ENCODE measurements at regions not wholly inside any gene's neighbourhood (a gene's known extent, or its start where the extent isn't known, plus 50 kb on each side); places are given as distances from the start of the nearest gene placed in this dataset.
"Not testable (repeated sequence)": the region's sequence is repeated elsewhere in the genome, so short reads cannot be mapped to it uniquely, and the experiment has no call there.

DNA sequence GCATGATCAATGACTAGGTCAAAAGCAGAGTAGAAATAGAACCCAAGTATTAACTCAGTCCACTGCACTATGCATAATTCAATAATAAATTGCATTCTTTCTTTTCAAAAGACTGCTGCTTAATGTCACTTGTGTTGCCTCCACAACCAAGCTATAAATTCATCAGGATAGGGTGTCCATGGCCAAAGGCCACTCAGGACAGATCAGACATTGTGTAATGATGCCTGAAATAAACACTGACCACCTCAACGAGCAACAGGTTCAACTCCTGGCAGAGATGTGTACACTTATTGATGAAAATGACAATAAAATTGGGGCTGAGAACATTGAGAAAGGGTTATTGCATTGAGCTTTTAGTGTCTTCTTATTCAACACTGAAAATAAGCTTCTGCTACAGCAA is 194.5 kb upstream of the SPOPL start:
- H3K27me3 ChIP-seq (ENCODE audit: insufficient read depth, low read length): no peaks in the 10 kb centered on the region
- H3K36me3 ChIP-seq (ENCODE audit: insufficient read depth, low read length): no peaks in the 10 kb centered on the region
- H3F3A ChIP-seq (ENCODE audit: insufficient read depth, low read length): no peaks in the 10 kb centered on the region
- H3K9me3 ChIP-seq (ENCODE audit: low read length): no peaks in the 10 kb centered on the region
- no peak overlapping the region for H3K4me3 ChIP-seq (ENCODE audit: low read depth, low read length, poor library complexity, severe bottlenecking)
- no peaks in the 10 kb centered on the region for H3K79me2 ChIP-seq (ENCODE audit: insufficient read depth, low read length)
- no peaks in the 10 kb centered on the region for H3K9me2 ChIP-seq (ENCODE audit: low read depth, low read length)
- H3K4me2 ChIP-seq (ENCODE audit: low read length): no peak overlapping the region
- H3K4me1 ChIP-seq (ENCODE audit: insufficient read depth, low read length, severe bottlenecking): no peaks in the 10 kb centered on the region
- H3K27ac ChIP-seq (ENCODE audit: low read depth, low read length, poor library complexity, severe bottlenecking): no peak overlapping the region
- H2AFZ ChIP-seq (ENCODE audit: low read length): no peak overlapping the region
- TF ChIP-seq, protein P1, sequence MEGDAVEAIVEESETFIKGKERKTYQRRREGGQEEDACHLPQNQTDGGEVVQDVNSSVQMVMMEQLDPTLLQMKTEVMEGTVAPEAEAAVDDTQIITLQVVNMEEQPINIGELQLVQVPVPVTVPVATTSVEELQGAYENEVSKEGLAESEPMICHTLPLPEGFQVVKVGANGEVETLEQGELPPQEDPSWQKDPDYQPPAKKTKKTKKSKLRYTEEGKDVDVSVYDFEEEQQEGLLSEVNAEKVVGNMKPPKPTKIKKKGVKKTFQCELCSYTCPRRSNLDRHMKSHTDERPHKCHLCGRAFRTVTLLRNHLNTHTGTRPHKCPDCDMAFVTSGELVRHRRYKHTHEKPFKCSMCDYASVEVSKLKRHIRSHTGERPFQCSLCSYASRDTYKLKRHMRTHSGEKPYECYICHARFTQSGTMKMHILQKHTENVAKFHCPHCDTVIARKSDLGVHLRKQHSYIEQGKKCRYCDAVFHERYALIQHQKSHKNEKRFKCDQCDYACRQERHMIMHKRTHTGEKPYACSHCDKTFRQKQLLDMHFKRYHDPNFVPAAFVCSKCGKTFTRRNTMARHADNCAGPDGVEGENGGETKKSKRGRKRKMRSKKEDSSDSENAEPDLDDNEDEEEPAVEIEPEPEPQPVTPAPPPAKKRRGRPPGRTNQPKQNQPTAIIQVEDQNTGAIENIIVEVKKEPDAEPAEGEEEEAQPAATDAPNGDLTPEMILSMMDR (IDR thresholded peaks at IDR 0.05; ENCODE audit: low read length): no peak
- no peak for TF ChIP-seq EZH2 (IDR thresholded peaks at IDR 0.05; ENCODE audit: borderline replicate concordance, low read length)
- H3K9ac ChIP-seq (ENCODE audit: low read length): no peak overlapping the region
- no peaks in the 10 kb centered on the region for H4K20me1 ChIP-seq (ENCODE audit: insufficient read depth, low read length)

- Histone ChIP-seq H3K4me1 (ENCODE audit: insufficient read depth, low read length, severe bottlenecking) (no peaks in the 10 kb centered on the region), H3K9ac (ENCODE audit: low read length) (no peak overlapping the region), H3K9me3 (ENCODE audit: low read length) (no peaks in the 10 kb centered on the region), H3K4me3 (ENCODE audit: low read depth, low read length, poor library complexity, severe bottlenecking) (no peak overlapping the region), H2AFZ (ENCODE audit: low read length) (no peak overlapping the region), H3K9me2 (ENCODE audit: low read depth, low read length) (no peaks in the 10 kb centered on the region), H3K27ac (ENCODE audit: low read depth, low read length, poor library complexity, severe bottlenecking) (no peak overlapping the region), H3K36me3 (ENCODE audit: insufficient read depth, low read length) (no peaks in the 10 kb centered on the region), H3K27me3 (ENCODE audit: insufficient read depth, low read length) (no peaks in the 10 kb centered on the region), H4K20me1 (ENCODE audit: insufficient read depth, low read length) (no peaks in the 10 kb centered on the region), H3K79me2 (ENCODE audit: insufficient read depth, low read length) (no peaks in the 10 kb centered on the region), H3F3A (ENCODE audit: insufficient read depth, low read length) (no peaks in the 10 kb centered on the region), H3K4me2 (ENCODE audit: low read length) (no peak overlapping the region)
- TF ChIP-seq EZH2 (IDR thresholded peaks at IDR 0.05; ENCODE audit: borderline replicate concordance, low read length): no peak
- TF ChIP-seq, protein P1 (IDR thresholded peaks at IDR 0.05; ENCODE audit: low read length): no peak
These were observed 191.8 kb upstream of the SPOPL start for GRCh38 chr2:138309760-138310159.

- no peaks in the 10 kb centered on the region for H3K9me3 ChIP-seq (ENCODE audit: low read length)
- no peak overlapping the region for H3K4me3 ChIP-seq (ENCODE audit: low read depth, low read length, poor library complexity, severe bottlenecking)
- TF ChIP-seq, protein P1 (IDR thresholded peaks at IDR 0.05; ENCODE audit: low read length): no peak
- TF ChIP-seq EZH2 (IDR thresholded peaks at IDR 0.05; ENCODE audit: borderline replicate concordance, low read length): no peak
- H3K36me3 ChIP-seq (ENCODE audit: insufficient read depth, low read length): no peaks in the 10 kb centered on the region
- no peaks in the 10 kb centered on the region for H3K27me3 ChIP-seq (ENCODE audit: insufficient read depth, low read length)
- no peak overlapping the region for H2AFZ ChIP-seq (ENCODE audit: low read length)
- H3K4me1 ChIP-seq (ENCODE audit: insufficient read depth, low read length, severe bottlenecking): no peaks in the 10 kb centered on the region
- no peak overlapping the region for H3K4me2 ChIP-seq (ENCODE audit: low read length)
- H3K27ac ChIP-seq (ENCODE audit: low read depth, low read length, poor library complexity, severe bottlenecking): no peak overlapping the region
- no peak overlapping the region for H3K9ac ChIP-seq (ENCODE audit: low read length)
- H3F3A ChIP-seq (ENCODE audit: insufficient read depth, low read length): no peaks in the 10 kb centered on the region
- H3K79me2 ChIP-seq (ENCODE audit: insufficient read depth, low read length): no peaks in the 10 kb centered on the region
- H3K9me2 ChIP-seq (ENCODE audit: low read depth, low read length): no peaks in the 10 kb centered on the region
- no peaks in the 10 kb centered on the region for H4K20me1 ChIP-seq (ENCODE audit: insufficient read depth, low read length)
These were observed 189.5 kb upstream of the SPOPL start for GRCh38 chr2:138312061-138312460.

GRCh38 chr2:138315619-138316018 is 186.0 kb upstream of the SPOPL start:
- not testable (repeated sequence) for H3K4me3 ChIP-seq (ENCODE audit: low read depth, low read length, poor library complexity, severe bottlenecking); H2AFZ ChIP-seq (ENCODE audit: low read length); H3K9me3 ChIP-seq (ENCODE audit: low read length); H3K4me1 ChIP-seq (ENCODE audit: insufficient read depth, low read length, severe bottlenecking); H3K4me2 ChIP-seq (ENCODE audit: low read length); H3K27ac ChIP-seq (ENCODE audit: low read depth, low read length, poor library complexity, severe bottlenecking); H4K20me1 ChIP-seq (ENCODE audit: insufficient read depth, low read length); H3F3A ChIP-seq (ENCODE audit: insufficient read depth, low read length); H3K9me2 ChIP-seq (ENCODE audit: low read depth, low read length); H3K79me2 ChIP-seq (ENCODE audit: insufficient read depth, low read length); H3K36me3 ChIP-seq (ENCODE audit: insufficient read depth, low read length); H3K27me3 ChIP-seq (ENCODE audit: insufficient read depth, low read length); H3K9ac ChIP-seq (ENCODE audit: low read length)
